ENCODE measurements at regions not wholly inside any gene's neighbourhood (a gene's known extent, or its start where the extent isn't known, plus 50 kb on each side); places are given as distances from the start of the nearest gene placed in this dataset.
"Not testable (repeated sequence)": the region's sequence is repeated elsewhere in the genome, so short reads cannot be mapped to it uniquely, and the experiment has no call there.

GRCh38 chr10:22137542-22137941 is 80.3 kb downstream of the EBLN1 start:
- Histone ChIP-seq H3K79me2 (ENCODE audit: insufficient read depth) (no peaks in the 10 kb centered on the region), H3K9ac (no peak overlapping the region), H3F3A (ENCODE audit: insufficient read depth) (no peaks in the 10 kb centered on the region), H3K27ac (no peak overlapping the region), H3K4me2 (ENCODE audit: unreplicated experiment) (no peak overlapping the region), H3K9me3 (ENCODE audit: low read depth) (no peaks in the 10 kb centered on the region), H2AFZ (no peak overlapping the region), H3K9me2 (ENCODE audit: insufficient read depth) (no peaks in the 10 kb centered on the region), H3K4me1 (ENCODE audit: insufficient read depth) (no peaks in the 10 kb centered on the region), H3K27me3 (replicated peaks; ENCODE audit: insufficient read depth) (no peaks in the 10 kb centered on the region), H4K20me1 (ENCODE audit: insufficient read depth) (no peaks in the 10 kb centered on the region), H3K4me3 (no peak overlapping the region), H3K36me3 (ENCODE audit: low read depth) (no peaks in the 10 kb centered on the region)
- in situ Hi-C loops (cut with MboI) = no loop called here
- TF ChIP-seq EZH2phosphoT487 (IDR thresholded peaks at IDR 0.05; ENCODE audit: insufficient read depth, low read depth) (no peak), EZH2 (IDR thresholded peaks at IDR 0.05; ENCODE audit: insufficient read depth, poor library complexity, severe bottlenecking) (no peak)
- WGBS, 2 experiments (ENCODE audit: low coverage in 1 of 2, low lambda C conversion rate in 2 of 2, missing lambda C conversion rate in 2 of 2) = 46 to 50% methylated on average over 2 of the region's 2 CpGs
- no peak for DNase-seq

- H4K20me1 ChIP-seq (ENCODE audit: insufficient read depth) = no peaks in the 10 kb centered on the region
- in situ Hi-C loops (cut with MboI) = no loop called here
Observed at GRCh38 chr10:22135591-22135990, 82.2 kb downstream of the EBLN1 start.

GRCh38 chr10:22133749-22134624 is 83.8 kb downstream of the EBLN1 start:
- WGBS, 2 experiments (ENCODE audit: low coverage in 1 of 2, low lambda C conversion rate in 2 of 2, missing lambda C conversion rate in 2 of 2) = 30 to 35% methylated on average over 11 of the region's 11 CpGs
- TF ChIP-seq EZH2phosphoT487 (IDR thresholded peaks at IDR 0.05; ENCODE audit: insufficient read depth, low read depth) (no peak), EZH2 (IDR thresholded peaks at IDR 0.05; ENCODE audit: insufficient read depth, poor library complexity, severe bottlenecking) (no peak)
- H3K4me1 ChIP-seq (ENCODE audit: insufficient read depth) = no peaks in the 10 kb centered on the region
- DNase-seq = no peak
- no peaks in the 10 kb centered on the region for H3K79me2 ChIP-seq (ENCODE audit: insufficient read depth)
- no peaks in the 10 kb centered on the region for H3K9me3 ChIP-seq (ENCODE audit: low read depth)
- no peaks in the 10 kb centered on the region for H4K20me1 ChIP-seq (ENCODE audit: insufficient read depth)
- H3K9ac ChIP-seq = no peak overlapping the region
- no peaks in the 10 kb centered on the region for H3K9me2 ChIP-seq (ENCODE audit: insufficient read depth)
- H3K27me3 ChIP-seq (replicated peaks; ENCODE audit: insufficient read depth) = no peaks in the 10 kb centered on the region
- H3K4me3 ChIP-seq = no peak overlapping the region
- no peaks in the 10 kb centered on the region for H3F3A ChIP-seq (ENCODE audit: insufficient read depth)
- H2AFZ ChIP-seq = no peak overlapping the region
- no peak overlapping the region for H3K4me2 ChIP-seq (ENCODE audit: unreplicated experiment)
- no peaks in the 10 kb centered on the region for H3K36me3 ChIP-seq (ENCODE audit: low read depth)
- no peak overlapping the region for H3K27ac ChIP-seq
- in situ Hi-C loops (cut with MboI) = no loop called here

More at GRCh38 chr10:22135591-22135990, 82.2 kb downstream of the EBLN1 start:
- no peak for TF ChIP-seq EZH2phosphoT487 (IDR thresholded peaks at IDR 0.05; ENCODE audit: insufficient read depth, low read depth)
- TF ChIP-seq EZH2 (IDR thresholded peaks at IDR 0.05; ENCODE audit: insufficient read depth, poor library complexity, severe bottlenecking) = no peak
- Histone ChIP-seq H3K27ac (no peak overlapping the region), H3K27me3 (replicated peaks; ENCODE audit: insufficient read depth) (no peaks in the 10 kb centered on the region), H3K9me2 (ENCODE audit: insufficient read depth) (no peaks in the 10 kb centered on the region), H3K79me2 (ENCODE audit: insufficient read depth) (no peaks in the 10 kb centered on the region), H3K9me3 (ENCODE audit: low read depth) (no peaks in the 10 kb centered on the region), H3F3A (ENCODE audit: insufficient read depth) (no peaks in the 10 kb centered on the region), H3K4me2 (ENCODE audit: unreplicated experiment) (no peak overlapping the region), H3K4me3 (no peak overlapping the region), H2AFZ (no peak overlapping the region), H3K9ac (no peak overlapping the region), H3K4me1 (ENCODE audit: insufficient read depth) (no peaks in the 10 kb centered on the region), H3K36me3 (ENCODE audit: low read depth) (no peaks in the 10 kb centered on the region)
- DNase-seq = no peak
- 61 to 66% methylated on average over 9 of the region's 9 CpGs for WGBS, 2 experiments (ENCODE audit: low coverage in 1 of 2, low lambda C conversion rate in 2 of 2, missing lambda C conversion rate in 2 of 2)

GRCh38 chr10:22130824-22131223 is 87.0 kb downstream of the EBLN1 start:
- H3K27ac ChIP-seq; H3F3A ChIP-seq (ENCODE audit: insufficient read depth); H2AFZ ChIP-seq; H4K20me1 ChIP-seq (ENCODE audit: insufficient read depth); H3K79me2 ChIP-seq (ENCODE audit: insufficient read depth); H3K9me2 ChIP-seq (ENCODE audit: insufficient read depth); H3K4me3 ChIP-seq; H3K36me3 ChIP-seq (ENCODE audit: low read depth); DNase-seq; H3K9me3 ChIP-seq (ENCODE audit: low read depth); in situ Hi-C loops (cut with MboI); H3K27me3 ChIP-seq (replicated peaks; ENCODE audit: insufficient read depth); H3K9ac ChIP-seq; H3K4me1 ChIP-seq (ENCODE audit: insufficient read depth); H3K4me2 ChIP-seq (ENCODE audit: unreplicated experiment): not testable (repeated sequence)
- WGBS, 2 experiments (ENCODE audit: low coverage in 1 of 2, low lambda C conversion rate in 2 of 2, missing lambda C conversion rate in 2 of 2) = 48 to 54% methylated on average over 6 of the region's 6 CpGs

GRCh38 chr10:22129612-22130011 is 88.2 kb downstream of the EBLN1 start:
- not testable (repeated sequence) for H3K27ac ChIP-seq; H3K79me2 ChIP-seq (ENCODE audit: insufficient read depth)

GRCh38 chr10:22121181-22121580 is 96.6 kb downstream of the EBLN1 start:
- H3F3A ChIP-seq (ENCODE audit: insufficient read depth); in situ Hi-C loops (cut with MboI); H3K4me2 ChIP-seq (ENCODE audit: unreplicated experiment); H4K20me1 ChIP-seq (ENCODE audit: insufficient read depth); DNase-seq; H3K9me2 ChIP-seq (ENCODE audit: insufficient read depth); H3K9me3 ChIP-seq (ENCODE audit: low read depth); H3K27me3 ChIP-seq (replicated peaks; ENCODE audit: insufficient read depth); H3K4me1 ChIP-seq (ENCODE audit: insufficient read depth); H2AFZ ChIP-seq; H3K27ac ChIP-seq; H3K79me2 ChIP-seq (ENCODE audit: insufficient read depth); H3K4me3 ChIP-seq; H3K36me3 ChIP-seq (ENCODE audit: low read depth); H3K9ac ChIP-seq: not testable (repeated sequence)
- WGBS, 2 experiments (ENCODE audit: low coverage in 1 of 2, low lambda C conversion rate in 2 of 2, missing lambda C conversion rate in 2 of 2) = 62 to 63% methylated on average over 3 of the region's 3 CpGs

More at GRCh38 chr10:22129612-22130011, 88.2 kb downstream of the EBLN1 start:
- H3K4me2 ChIP-seq (ENCODE audit: unreplicated experiment); H3K4me3 ChIP-seq; H3K36me3 ChIP-seq (ENCODE audit: low read depth); H4K20me1 ChIP-seq (ENCODE audit: insufficient read depth); H3K9me2 ChIP-seq (ENCODE audit: insufficient read depth); H3K27me3 ChIP-seq (replicated peaks; ENCODE audit: insufficient read depth); H3K9me3 ChIP-seq (ENCODE audit: low read depth); H3K4me1 ChIP-seq (ENCODE audit: insufficient read depth); in situ Hi-C loops (cut with MboI); DNase-seq; H2AFZ ChIP-seq; H3F3A ChIP-seq (ENCODE audit: insufficient read depth); H3K9ac ChIP-seq: not testable (repeated sequence)
- WGBS, 2 experiments (ENCODE audit: low coverage in 1 of 2, low lambda C conversion rate in 2 of 2, missing lambda C conversion rate in 2 of 2) = 77 to 88% methylated on average over 11 to 22 of the region's 22 CpGs

- DNase-seq; H3K27ac ChIP-seq; H3K9me2 ChIP-seq (ENCODE audit: insufficient read depth); H4K20me1 ChIP-seq (ENCODE audit: insufficient read depth); in situ Hi-C loops (cut with MboI); H3K9ac ChIP-seq; H3K79me2 ChIP-seq (ENCODE audit: insufficient read depth); H3K9me3 ChIP-seq (ENCODE audit: low read depth); H3K27me3 ChIP-seq (replicated peaks; ENCODE audit: insufficient read depth); H3K4me1 ChIP-seq (ENCODE audit: insufficient read depth); H2AFZ ChIP-seq; H3K4me2 ChIP-seq (ENCODE audit: unreplicated experiment); H3K36me3 ChIP-seq (ENCODE audit: low read depth); H3K4me3 ChIP-seq; H3F3A ChIP-seq (ENCODE audit: insufficient read depth): not testable (repeated sequence)
- WGBS, 2 experiments (ENCODE audit: low coverage in 1 of 2, low lambda C conversion rate in 2 of 2, missing lambda C conversion rate in 2 of 2) = 50 to 55% methylated on average over 1 of the region's 1 CpG
Observed at GRCh38 chr10:22120072-22120471, 97.7 kb downstream of the EBLN1 start.

Measured in GM23248 (cell line).